ENCODE measurements at regions not wholly inside any gene's neighbourhood (a gene's known extent, or its start where the extent isn't known, plus 50 kb on each side); places are given as distances from the start of the nearest gene placed in this dataset.

GRCh38 chr9:3040761-3041160 is 196.9 kb upstream of the PUM3 start:
- no peaks in the 10 kb centered on the region for H4K20me1 ChIP-seq (ENCODE audit: insufficient read depth)
- no peak for DNase-seq
- H2AFZ ChIP-seq = no peak overlapping the region
- H3K9me3 ChIP-seq (ENCODE audit: insufficient read depth, low read depth) = no peaks in the 10 kb centered on the region
- H3K9me2 ChIP-seq (ENCODE audit: insufficient read depth) = no peaks in the 10 kb centered on the region
- ChIA-PET POLR2A (ENCODE audit: unreplicated experiment) (no interaction called here), CTCF (no interaction called here)
- H3K27me3 ChIP-seq (ENCODE audit: insufficient read depth, low read depth) = no peaks in the 10 kb centered on the region
- no peaks in the 10 kb centered on the region for H3K4me1 ChIP-seq (replicated peaks; ENCODE audit: insufficient read depth)
- no peak overlapping the region for H3K4me2 ChIP-seq
- no peak overlapping the region for H3K27ac ChIP-seq
- TF ChIP-seq EZH2 (IDR thresholded peaks at IDR 0.05; ENCODE audit: low read depth) = no peak
- no peak for TF ChIP-seq CTCF (conservative IDR thresholded peaks at IDR 0.05)
- no peaks in the 10 kb centered on the region for H3K36me3 ChIP-seq (ENCODE audit: low read depth)
- intact Hi-C loops (cut with micrococcal nuclease; ENCODE audit: unreplicated experiment) = no loop called here
- no TSS peak for BruUV-seq (replicated peaks)
- no peaks in the 10 kb centered on the region for H3K79me2 ChIP-seq (ENCODE audit: low read depth)
- H3K4me3 ChIP-seq = no peak overlapping the region
- no peaks in the 10 kb centered on the region for H3F3A ChIP-seq (ENCODE audit: insufficient read depth, low read depth)

GRCh38 chr9:3036333-3036700 is 192.4 kb upstream of the PUM3 start:
- no peaks in the 10 kb centered on the region for H3K27me3 ChIP-seq (ENCODE audit: insufficient read depth, low read depth)
- H3K4me2 ChIP-seq = no peak overlapping the region
- H3K9me3 ChIP-seq (ENCODE audit: insufficient read depth, low read depth) = no peaks in the 10 kb centered on the region
- no peak overlapping the region for H3K27ac ChIP-seq
- BruUV-seq (replicated peaks) = no TSS peak
- no peaks in the 10 kb centered on the region for H4K20me1 ChIP-seq (ENCODE audit: insufficient read depth)
- no peak overlapping the region for H3K4me3 ChIP-seq
- no peaks in the 10 kb centered on the region for H3K4me1 ChIP-seq (replicated peaks; ENCODE audit: insufficient read depth)
- no peak overlapping the region for H2AFZ ChIP-seq
- H3K36me3 ChIP-seq (ENCODE audit: low read depth) = no peaks in the 10 kb centered on the region
- intact Hi-C loops (cut with micrococcal nuclease; ENCODE audit: unreplicated experiment) = no loop called here
- DNase-seq = no peak
- ChIA-PET POLR2A (ENCODE audit: unreplicated experiment) (no interaction called here), CTCF (no interaction called here)
- no peaks in the 10 kb centered on the region for H3F3A ChIP-seq (ENCODE audit: insufficient read depth, low read depth)
- no peak for TF ChIP-seq CTCF (conservative IDR thresholded peaks at IDR 0.05)
- TF ChIP-seq EZH2 (IDR thresholded peaks at IDR 0.05; ENCODE audit: low read depth) = no peak
- H3K9me2 ChIP-seq (ENCODE audit: insufficient read depth) = no peaks in the 10 kb centered on the region
- H3K79me2 ChIP-seq (ENCODE audit: low read depth) = no peaks in the 10 kb centered on the region

GRCh38 chr9:3035579-3036332 is 191.9 kb upstream of the PUM3 start:
- Histone ChIP-seq H3K79me2 (ENCODE audit: low read depth) (no peaks in the 10 kb centered on the region), H4K20me1 (ENCODE audit: insufficient read depth) (no peaks in the 10 kb centered on the region), H3K4me2 (no peak overlapping the region), H3K27ac (no peak overlapping the region), H3K36me3 (ENCODE audit: low read depth) (no peaks in the 10 kb centered on the region), H3F3A (ENCODE audit: insufficient read depth, low read depth) (no peaks in the 10 kb centered on the region), H3K4me3 (no peak overlapping the region), H2AFZ (no peak overlapping the region), H3K9me3 (ENCODE audit: insufficient read depth, low read depth) (no peaks in the 10 kb centered on the region), H3K27me3 (ENCODE audit: insufficient read depth, low read depth) (no peaks in the 10 kb centered on the region), H3K9me2 (ENCODE audit: insufficient read depth) (no peaks in the 10 kb centered on the region), H3K4me1 (replicated peaks; ENCODE audit: insufficient read depth) (no peaks in the 10 kb centered on the region)
- no TSS peak for BruUV-seq (replicated peaks)
- intact Hi-C loops (cut with micrococcal nuclease; ENCODE audit: unreplicated experiment) = no loop called here
- ChIA-PET CTCF (no interaction called here), POLR2A (ENCODE audit: unreplicated experiment) (no interaction called here)
- DNase-seq = no peak
- no peak for TF ChIP-seq EZH2 (IDR thresholded peaks at IDR 0.05; ENCODE audit: low read depth)
- TF ChIP-seq CTCF (conservative IDR thresholded peaks at IDR 0.05) = no peak

All from PC-9 (cell line).